ENCODE measurements at regions not wholly inside any gene's neighbourhood (a gene's known extent, or its start where the extent isn't known, plus 50 kb on each side); places are given as distances from the start of the nearest gene placed in this dataset.

- TF ChIP-seq CTCF (conservative IDR thresholded peaks at IDR 0.05) (no peak), ZFX (IDR thresholded peaks at IDR 0.05) (no peak)
These were observed 140.3 kb upstream of the GRIN3A start for GRCh38 chr9:101878734-101879133.

All from C4-2B (cell line).